GDM1 (cell line): ENCODE measurements at regions not wholly inside any gene's neighbourhood (a gene's known extent, or its start where the extent isn't known, plus 50 kb on each side); places are given as distances from the start of the nearest gene placed in this dataset.

Experiments used
- DNase-seq: peaks from one replicate; lab custom pipeline; 2025; lab: John Stamatoyannopoulos, UW

- no peak for DNase-seq
Observed at GRCh38 chr14:21735639-21736307, 62.2 kb upstream of the OR4E1 start.

- DNase-seq, result no peak
Observed at GRCh38 chr14:21735200-21735599, 61.6 kb upstream of the OR4E1 start.

GRCh38 chr14:21734457-21735074 is 60.9 kb upstream of the OR4E1 start:
- DNase-seq, result peak; percentile 25

- no peak for DNase-seq
Observed at GRCh38 chr14:21729703-21730233, 56.1 kb upstream of the OR4E1 start.

GRCh38 chr14:21725250-21725649 is 51.6 kb upstream of the OR4E1 start:
- no peak for DNase-seq

GRCh38 chr14:21724090-21724973 is 50.7 kb upstream of the OR4E1 start:
- DNase-seq, result no peak

GRCh38 chr14:21723431-21724045 is 49.9 kb upstream of the OR4E1 start:
- no peak for DNase-seq
